Astrocyte (in vitro differentiated cells and primary cell): ENCODE measurements at regions not wholly inside any gene's neighbourhood (a gene's known extent, or its start where the extent isn't known, plus 50 kb on each side); places are given as distances from the start of the nearest gene placed in this dataset.

Experiments
- DNase-seq: peaks from one replicate; pipeline ENCODE4 v3.0.0-alpha.2; 2010; ENCODE audit warnings: low read depth
- FAIRE-seq: peaks from 2 replicates; lab custom pipeline; 2011; peaks lifted over from hg19 to GRCh38; lab: Jason Lieb, UNC
- H2AFZ ChIP-seq: 2 replicates; pipeline ENCODE4 v1.6.0; 2012; ENCODE audit warnings: low read depth, low read length, inconsistent platforms
- H3K27ac ChIP-seq: 2 replicates; pipeline ENCODE4 v1.5.1; 2011; ENCODE audit warnings: low read depth, low read length, inconsistent platforms
- H3K27me3 ChIP-seq: 2 replicates; pipeline ENCODE4 v1.6.0; 2011; ENCODE audit warnings: low read length, inconsistent platforms; ENCODE audit not compliant: insufficient read depth
- H3K36me3 ChIP-seq: 2 replicates; pipeline ENCODE4 v1.5.1; 2011; ENCODE audit warnings: low read length, inconsistent platforms; ENCODE audit not compliant: insufficient read depth
- H3K4me1 ChIP-seq: 2 replicates; pipeline ENCODE4 v1.5.1; 2011; ENCODE audit warnings: low read length, inconsistent platforms; ENCODE audit not compliant: insufficient read depth
- H3K4me2 ChIP-seq: 2 replicates; pipeline ENCODE4 v1.6.0; 2012; ENCODE audit warnings: low read length, inconsistent platforms
- H3K4me3 ChIP-seq: 2 replicates; pipeline ENCODE4 v1.5.1; 2011; ENCODE audit warnings: low read depth, mild to moderate bottlenecking, low read length, inconsistent platforms; ENCODE audit not compliant: insufficient read depth
- H3K79me2 ChIP-seq: 2 replicates; pipeline ENCODE4 v1.6.0; 2012; ENCODE audit warnings: mild to moderate bottlenecking, low read length, inconsistent platforms; ENCODE audit not compliant: insufficient read depth
- H3K9ac ChIP-seq: 2 replicates; pipeline ENCODE4 v1.6.0; 2012; ENCODE audit warnings: mild to moderate bottlenecking, low read length, inconsistent platforms
- H3K9me3 ChIP-seq: 2 replicates; pipeline ENCODE4 v1.5.1; 2012; ENCODE audit warnings: low read depth, mild to moderate bottlenecking, low read length, inconsistent platforms; ENCODE audit not compliant: insufficient read depth
- H4K20me1 ChIP-seq: 2 replicates; pipeline ENCODE4 v1.6.0; 2012; ENCODE audit warnings: low read length, inconsistent platforms; ENCODE audit not compliant: insufficient read depth
- H3K27ac Mint-ChIP-seq: one replicate; pipeline ENCODE4 v1.8.0; 2021; ENCODE audit warnings: mild to moderate bottlenecking, mixed read lengths; ENCODE audit not compliant: unreplicated experiment
- H3K27me3 Mint-ChIP-seq: one replicate; pipeline ENCODE4 v1.8.0; 2021; ENCODE audit warnings: low read depth, mixed read lengths; ENCODE audit not compliant: unreplicated experiment
- H3K36me3 Mint-ChIP-seq: one replicate; pipeline ENCODE4 v1.8.0; 2021; ENCODE audit warnings: low read depth, mixed read lengths; ENCODE audit not compliant: unreplicated experiment
- H3K4me1 Mint-ChIP-seq: one replicate; pipeline ENCODE4 v1.8.0; 2021; ENCODE audit warnings: low read depth, mixed read lengths; ENCODE audit not compliant: unreplicated experiment
- H3K4me3 Mint-ChIP-seq: one replicate; pipeline ENCODE4 v1.8.0; 2021; ENCODE audit warnings: mild to moderate bottlenecking, moderate library complexity, mixed read lengths; ENCODE audit not compliant: unreplicated experiment
- H3K9me3 Mint-ChIP-seq: one replicate; pipeline ENCODE4 v1.8.0; 2021; ENCODE audit warnings: mild to moderate bottlenecking, mixed read lengths; ENCODE audit not compliant: unreplicated experiment
- CTCF ChIP-seq: IDR thresholded peaks from 2 replicates; pipeline ENCODE4 v1.5.1; 2011; ENCODE audit warnings: low read depth, mild to moderate bottlenecking, inconsistent platforms, low read length, moderate library complexity; ENCODE audit not compliant: insufficient read depth
- EZH2 ChIP-seq: IDR thresholded peaks from 2 replicates; pipeline ENCODE4 v1.6.1; 2012; ENCODE audit warnings: mild to moderate bottlenecking, low read length, inconsistent platforms; ENCODE audit not compliant: insufficient read depth

DNA sequence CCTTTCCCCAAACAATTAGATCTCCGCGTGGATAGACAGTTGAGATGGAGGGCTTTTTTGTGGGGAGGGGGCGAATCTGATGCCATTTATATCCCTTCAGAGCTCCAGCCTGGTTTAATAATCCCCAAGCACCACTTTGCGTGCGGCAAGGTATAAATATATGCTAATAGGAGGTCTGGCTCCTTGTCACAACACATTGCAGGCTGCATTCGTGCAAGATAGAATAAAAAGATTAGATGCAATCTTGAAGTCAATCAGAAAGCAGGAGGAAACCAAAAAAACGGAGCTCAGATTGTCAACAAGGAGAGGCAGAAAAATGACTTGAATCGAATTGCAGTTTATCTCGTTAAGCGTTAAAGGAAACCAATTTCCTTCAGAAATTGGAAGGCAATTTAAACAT lies 248.7 kb downstream of the SPTSSA start:
- H3K4me3 Mint-ChIP-seq, result no peak overlapping the region
- TF ChIP-seq EZH2 (no peak), CTCF (no peak)

DNA sequence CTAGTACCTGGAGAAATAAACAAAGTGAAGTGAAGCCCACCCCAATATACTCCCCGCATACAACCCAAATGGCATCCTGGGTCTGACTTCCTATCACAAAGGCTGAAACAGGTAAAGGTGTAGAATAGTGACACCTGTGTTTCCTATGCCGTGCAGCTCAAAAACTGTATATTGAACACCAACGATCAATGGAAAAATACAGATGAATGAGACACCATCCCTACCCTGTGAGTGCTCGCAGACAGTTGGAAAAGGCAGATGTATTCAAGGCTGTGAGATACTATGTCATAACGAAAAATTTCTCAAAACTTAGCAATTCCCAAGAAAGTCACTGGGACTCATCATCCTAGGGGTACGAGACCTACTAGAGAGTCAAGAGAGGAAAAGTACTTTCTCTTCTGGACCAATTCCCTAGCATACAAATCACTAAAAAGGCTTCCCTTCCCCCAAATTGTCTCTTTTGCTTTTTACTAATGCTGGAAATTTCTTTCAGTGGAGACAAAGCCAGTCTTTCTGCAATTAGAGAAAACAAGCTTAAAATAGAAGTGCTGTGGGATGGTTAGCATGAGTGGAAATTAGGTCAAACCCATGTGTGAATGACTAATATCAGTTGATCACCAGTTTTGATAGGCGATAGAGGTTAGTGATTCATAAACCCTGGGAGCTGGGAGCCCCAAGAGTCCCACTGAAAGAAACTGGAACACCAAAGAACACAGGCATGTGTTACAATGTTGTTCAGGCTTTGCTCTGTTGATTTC lies 249.7 kb downstream of the SPTSSA start:
- no peak overlapping the region for H2AFZ ChIP-seq
- Mint-ChIP-seq H3K36me3 (no peaks in the 10 kb centered on the region), H3K27ac (no peak overlapping the region), H3K27me3 (no peaks in the 10 kb centered on the region), H3K9me3 (no peaks in the 10 kb centered on the region), H3K4me1 (peaks cover 20% of the 10 kb centered on the region), H3K4me3 (no peak overlapping the region)
- no peaks in the 10 kb centered on the region for H3K36me3 ChIP-seq
- no peaks in the 10 kb centered on the region for H3K27me3 ChIP-seq
- peaks cover 10% of the 10 kb centered on the region for H3K4me1 ChIP-seq
- DNase-seq, result peak; percentile 76
- H3K4me3 ChIP-seq, result no peak overlapping the region
- TF ChIP-seq EZH2 (no peak), CTCF (no peak)
- no peak overlapping the region for H3K9ac ChIP-seq
- no peaks in the 10 kb centered on the region for H3K9me3 ChIP-seq
- FAIRE-seq, result no peak
- no peaks in the 10 kb centered on the region for H3K79me2 ChIP-seq
- peak overlapping the region; percentile 20 for H3K27ac ChIP-seq
- no peaks in the 10 kb centered on the region for H4K20me1 ChIP-seq
- H3K4me2 ChIP-seq, result peak overlapping the region; percentile 9

More for the DNA sequence above, 248.7 kb downstream of the SPTSSA start:
- no peaks in the 10 kb centered on the region for H3K9me3 ChIP-seq
- Mint-ChIP-seq H3K27me3 (no peaks in the 10 kb centered on the region), H3K9me3 (no peaks in the 10 kb centered on the region), H3K36me3 (no peaks in the 10 kb centered on the region), H3K4me1 (peaks cover 20% of the 10 kb centered on the region), H3K27ac (no peak overlapping the region)
- DNase-seq (no peak), FAIRE-seq (no peak)
- H3K4me3 ChIP-seq, result no peak overlapping the region
- H3K4me1 ChIP-seq, result peaks cover 10% of the 10 kb centered on the region
- no peaks in the 10 kb centered on the region for H3K27me3 ChIP-seq
- H2AFZ ChIP-seq, result no peak overlapping the region
- no peaks in the 10 kb centered on the region for H4K20me1 ChIP-seq
- no peaks in the 10 kb centered on the region for H3K79me2 ChIP-seq
- no peak overlapping the region for H3K9ac ChIP-seq
- H3K36me3 ChIP-seq, result no peaks in the 10 kb centered on the region
- H3K4me2 ChIP-seq, result no peak overlapping the region
- H3K27ac ChIP-seq, result peak overlapping the region; percentile 20

GRCh38 chr14:34211732-34212131 lies 250.3 kb downstream of the SPTSSA start:
- H3K4me2 ChIP-seq, result no peak overlapping the region
- H3K27ac Mint-ChIP-seq, result no peak overlapping the region
- peak; percentile 41 for DNase-seq

More at GRCh38 chr14:34211732-34212131, 250.3 kb downstream of the SPTSSA start:
- Histone ChIP-seq H3K36me3 (no peaks in the 10 kb centered on the region), H3K27me3 (no peaks in the 10 kb centered on the region), H3K4me3 (no peak overlapping the region), H3K79me2 (no peaks in the 10 kb centered on the region), H2AFZ (no peak overlapping the region), H3K27ac (no peak overlapping the region), H3K9ac (no peak overlapping the region), H3K4me1 (peaks cover 10% of the 10 kb centered on the region), H3K9me3 (no peaks in the 10 kb centered on the region), H4K20me1 (no peaks in the 10 kb centered on the region)
- Mint-ChIP-seq H3K36me3 (no peaks in the 10 kb centered on the region), H3K9me3 (no peaks in the 10 kb centered on the region), H3K4me3 (no peak overlapping the region), H3K4me1 (peaks cover 21% of the 10 kb centered on the region), H3K27me3 (no peaks in the 10 kb centered on the region)
- FAIRE-seq, result no peak
- TF ChIP-seq CTCF, result no peak
- no peak for TF ChIP-seq EZH2
